IMR-90 (cell line): ENCODE measurements at regions not wholly inside any gene's neighbourhood (a gene's known extent, or its start where the extent isn't known, plus 50 kb on each side); places are given as distances from the start of the nearest gene placed in this dataset.

Source experiments
- BHLHE40 ChIP-seq: fragments of 150-350 bp; IDR thresholded peaks from 2 replicates; pipeline ENCODE4 v1.6.1; 2016; ENCODE audit warnings: mild to moderate bottlenecking, low read depth, low read length
- CEBPB ChIP-seq: IDR thresholded peaks from 2 replicates; pipeline ENCODE4 v1.6.1; 2012; ENCODE audit warnings: low read depth, low read length, improper control_type of control experiment
- MAFK ChIP-seq: IDR thresholded peaks from 2 replicates; pipeline ENCODE4 v1.6.1; 2012; ENCODE audit warnings: low read depth, low read length, improper control_type of control experiment
- POLR2A ChIP-seq: IDR thresholded peaks from 2 replicates; pipeline ENCODE4 v1.6.1; 2012; ENCODE audit warnings: mild to moderate bottlenecking, low read depth, low read length
- SMC3 ChIP-seq: fragments of 150-350 bp; IDR thresholded peaks from 2 replicates; pipeline ENCODE4 v1.6.1; 2016; ENCODE audit warnings: low read depth, mild to moderate bottlenecking, antibody characterized with exemption, low read length, moderate library complexity
- TF ChIP-seq, protein P1 (sequence below): conservative IDR thresholded peaks from 2 replicates; pipeline ENCODE4 v1.5.1; 2012; ENCODE audit warnings: mild to moderate bottlenecking, low read depth, low read length, improper control_type of control experiment
- TF ChIP-seq, protein P2 (sequence below): fragments of 150-350 bp; IDR thresholded peaks from 2 replicates; pipeline ENCODE4 v1.6.1; 2017; ENCODE audit warnings: mild to moderate bottlenecking, antibody characterized with exemption, low read length, low read depth

DNA sequence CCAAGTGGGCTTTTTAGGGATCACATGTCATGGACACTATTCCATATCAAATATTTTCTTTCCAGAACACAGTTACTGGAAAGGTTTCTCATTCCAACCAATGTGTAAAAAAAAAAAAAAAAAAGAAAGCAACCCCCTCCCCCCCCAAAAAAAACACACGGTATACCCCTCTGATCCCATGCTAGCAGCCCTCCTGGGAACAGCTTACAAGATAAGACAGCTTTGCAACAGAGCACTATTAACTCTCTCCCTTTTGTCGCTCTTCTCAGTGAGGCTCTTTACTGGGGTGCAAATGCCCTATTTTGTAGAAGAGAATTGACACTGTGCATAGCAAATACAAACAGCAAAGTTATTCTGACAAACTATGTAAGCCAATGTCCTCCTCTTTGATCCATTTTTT is 161.2 kb downstream of the NTMT2 start:
- TF ChIP-seq, protein P1, sequence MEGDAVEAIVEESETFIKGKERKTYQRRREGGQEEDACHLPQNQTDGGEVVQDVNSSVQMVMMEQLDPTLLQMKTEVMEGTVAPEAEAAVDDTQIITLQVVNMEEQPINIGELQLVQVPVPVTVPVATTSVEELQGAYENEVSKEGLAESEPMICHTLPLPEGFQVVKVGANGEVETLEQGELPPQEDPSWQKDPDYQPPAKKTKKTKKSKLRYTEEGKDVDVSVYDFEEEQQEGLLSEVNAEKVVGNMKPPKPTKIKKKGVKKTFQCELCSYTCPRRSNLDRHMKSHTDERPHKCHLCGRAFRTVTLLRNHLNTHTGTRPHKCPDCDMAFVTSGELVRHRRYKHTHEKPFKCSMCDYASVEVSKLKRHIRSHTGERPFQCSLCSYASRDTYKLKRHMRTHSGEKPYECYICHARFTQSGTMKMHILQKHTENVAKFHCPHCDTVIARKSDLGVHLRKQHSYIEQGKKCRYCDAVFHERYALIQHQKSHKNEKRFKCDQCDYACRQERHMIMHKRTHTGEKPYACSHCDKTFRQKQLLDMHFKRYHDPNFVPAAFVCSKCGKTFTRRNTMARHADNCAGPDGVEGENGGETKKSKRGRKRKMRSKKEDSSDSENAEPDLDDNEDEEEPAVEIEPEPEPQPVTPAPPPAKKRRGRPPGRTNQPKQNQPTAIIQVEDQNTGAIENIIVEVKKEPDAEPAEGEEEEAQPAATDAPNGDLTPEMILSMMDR: no peak
- TF ChIP-seq BHLHE40 (no peak), POLR2A (no peak), SMC3 (no peak), MAFK (no peak), CEBPB (no peak)
- TF ChIP-seq, protein P2, sequence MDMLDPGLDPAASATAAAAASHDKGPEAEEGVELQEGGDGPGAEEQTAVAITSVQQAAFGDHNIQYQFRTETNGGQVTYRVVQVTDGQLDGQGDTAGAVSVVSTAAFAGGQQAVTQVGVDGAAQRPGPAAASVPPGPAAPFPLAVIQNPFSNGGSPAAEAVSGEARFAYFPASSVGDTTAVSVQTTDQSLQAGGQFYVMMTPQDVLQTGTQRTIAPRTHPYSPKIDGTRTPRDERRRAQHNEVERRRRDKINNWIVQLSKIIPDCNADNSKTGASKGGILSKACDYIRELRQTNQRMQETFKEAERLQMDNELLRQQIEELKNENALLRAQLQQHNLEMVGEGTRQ: no peak
